ENCODE measurements at regions not wholly inside any gene's neighbourhood (a gene's known extent, or its start where the extent isn't known, plus 50 kb on each side); places are given as distances from the start of the nearest gene placed in this dataset.
"Not testable (repeated sequence)": the region's sequence is repeated elsewhere in the genome, so short reads cannot be mapped to it uniquely, and the experiment has no call there.

- no peaks in the 10 kb centered on the region for H3K9me3 ChIP-seq (ENCODE audit: control insufficient read depth in 1 of 2, low read length in 2 of 2)
- no peaks in the 10 kb centered on the region for H3K4me1 ChIP-seq (ENCODE audit: control insufficient read depth in 1 of 2, insufficient read depth in 2 of 2, low read length in 2 of 2)
- no peak overlapping the region for H3K4me3 ChIP-seq (ENCODE audit: low read depth in 1 of 2, low read length in 2 of 2)
- no peaks in the 10 kb centered on the region for H3K27me3 ChIP-seq (ENCODE audit: low read depth, low read length)
- H3K36me3 ChIP-seq (ENCODE audit: control insufficient read depth in 1 of 2, insufficient read depth in 2 of 2, low read length in 2 of 2) = no peaks in the 10 kb centered on the region
- H3K27ac ChIP-seq (ENCODE audit: low read length) = no peak overlapping the region
Measured at GRCh38 chr9:87383344-87384150, 114.1 kb upstream of the DAPK1 start.

- H3K36me3 ChIP-seq (ENCODE audit: control insufficient read depth in 1 of 2, insufficient read depth in 2 of 2, low read length in 2 of 2) = no peaks in the 10 kb centered on the region
- no peak overlapping the region for H3K27ac ChIP-seq (ENCODE audit: low read length)
- no peaks in the 10 kb centered on the region for H3K27me3 ChIP-seq (ENCODE audit: low read depth, low read length)
- no peak overlapping the region for H3K4me3 ChIP-seq (ENCODE audit: low read depth in 1 of 2, low read length in 2 of 2)
- H3K4me1 ChIP-seq (ENCODE audit: control insufficient read depth in 1 of 2, insufficient read depth in 2 of 2, low read length in 2 of 2) = no peaks in the 10 kb centered on the region
- H3K9me3 ChIP-seq (ENCODE audit: control insufficient read depth in 1 of 2, low read length in 2 of 2) = no peaks in the 10 kb centered on the region
Measured at GRCh38 chr9:87386490-87387025, 111.1 kb upstream of the DAPK1 start.

- Histone ChIP-seq H3K4me3 (ENCODE audit: low read depth in 1 of 2, low read length in 2 of 2) (no peak overlapping the region), H3K27ac (ENCODE audit: low read length) (no peak overlapping the region), H3K4me1 (ENCODE audit: control insufficient read depth in 1 of 2, insufficient read depth in 2 of 2, low read length in 2 of 2) (no peaks in the 10 kb centered on the region), H3K27me3 (ENCODE audit: low read depth, low read length) (no peaks in the 10 kb centered on the region), H3K9me3 (ENCODE audit: control insufficient read depth in 1 of 2, low read length in 2 of 2) (no peaks in the 10 kb centered on the region), H3K36me3 (ENCODE audit: control insufficient read depth in 1 of 2, insufficient read depth in 2 of 2, low read length in 2 of 2) (no peaks in the 10 kb centered on the region)
Measured at GRCh38 chr9:87387351-87388011, 110.2 kb upstream of the DAPK1 start.

- not testable (repeated sequence) for H3K4me1 ChIP-seq (ENCODE audit: control insufficient read depth in 1 of 2, insufficient read depth in 2 of 2, low read length in 2 of 2); H3K27ac ChIP-seq (ENCODE audit: low read length); H3K9me3 ChIP-seq (ENCODE audit: control insufficient read depth in 1 of 2, low read length in 2 of 2); H3K27me3 ChIP-seq (ENCODE audit: low read depth, low read length); H3K4me3 ChIP-seq (ENCODE audit: low read depth in 1 of 2, low read length in 2 of 2); H3K36me3 ChIP-seq (ENCODE audit: control insufficient read depth in 1 of 2, insufficient read depth in 2 of 2, low read length in 2 of 2)
Measured at GRCh38 chr9:87388708-87389107, 109.0 kb upstream of the DAPK1 start.

GRCh38 chr9:87389936-87390335 is 107.7 kb upstream of the DAPK1 start:
- H3K36me3 ChIP-seq (ENCODE audit: control insufficient read depth in 1 of 2, insufficient read depth in 2 of 2, low read length in 2 of 2) = no peaks in the 10 kb centered on the region
- no peak overlapping the region for H3K4me3 ChIP-seq (ENCODE audit: low read depth in 1 of 2, low read length in 2 of 2)
- no peaks in the 10 kb centered on the region for H3K4me1 ChIP-seq (ENCODE audit: control insufficient read depth in 1 of 2, insufficient read depth in 2 of 2, low read length in 2 of 2)
- no peak overlapping the region for H3K27ac ChIP-seq (ENCODE audit: low read length)
- H3K9me3 ChIP-seq (ENCODE audit: control insufficient read depth in 1 of 2, low read length in 2 of 2) = no peaks in the 10 kb centered on the region
- H3K27me3 ChIP-seq (ENCODE audit: low read depth, low read length) = no peaks in the 10 kb centered on the region

- Histone ChIP-seq H3K27ac (ENCODE audit: low read length) (no peak overlapping the region), H3K4me3 (ENCODE audit: low read depth in 1 of 2, low read length in 2 of 2) (no peak overlapping the region), H3K36me3 (ENCODE audit: control insufficient read depth in 1 of 2, insufficient read depth in 2 of 2, low read length in 2 of 2) (no peaks in the 10 kb centered on the region), H3K27me3 (ENCODE audit: low read depth, low read length) (no peaks in the 10 kb centered on the region), H3K4me1 (ENCODE audit: control insufficient read depth in 1 of 2, insufficient read depth in 2 of 2, low read length in 2 of 2) (no peaks in the 10 kb centered on the region), H3K9me3 (ENCODE audit: control insufficient read depth in 1 of 2, low read length in 2 of 2) (no peaks in the 10 kb centered on the region)
Measured at GRCh38 chr9:87390361-87390760, 107.3 kb upstream of the DAPK1 start.

- H3K36me3 ChIP-seq (ENCODE audit: control insufficient read depth in 1 of 2, insufficient read depth in 2 of 2, low read length in 2 of 2) = no peaks in the 10 kb centered on the region
- no peaks in the 10 kb centered on the region for H3K9me3 ChIP-seq (ENCODE audit: control insufficient read depth in 1 of 2, low read length in 2 of 2)
- H3K4me1 ChIP-seq (ENCODE audit: control insufficient read depth in 1 of 2, insufficient read depth in 2 of 2, low read length in 2 of 2) = no peaks in the 10 kb centered on the region
- H3K4me3 ChIP-seq (ENCODE audit: low read depth in 1 of 2, low read length in 2 of 2) = no peak overlapping the region
- no peak overlapping the region for H3K27ac ChIP-seq (ENCODE audit: low read length)
- H3K27me3 ChIP-seq (ENCODE audit: low read depth, low read length) = no peaks in the 10 kb centered on the region
Measured at GRCh38 chr9:87392086-87392485, 105.6 kb upstream of the DAPK1 start.

GRCh38 chr9:87393706-87394230 is 103.9 kb upstream of the DAPK1 start:
- no peaks in the 10 kb centered on the region for H3K9me3 ChIP-seq (ENCODE audit: control insufficient read depth in 1 of 2, low read length in 2 of 2)
- H3K4me1 ChIP-seq (ENCODE audit: control insufficient read depth in 1 of 2, insufficient read depth in 2 of 2, low read length in 2 of 2) = no peaks in the 10 kb centered on the region
- no peaks in the 10 kb centered on the region for H3K27me3 ChIP-seq (ENCODE audit: low read depth, low read length)
- H3K36me3 ChIP-seq (ENCODE audit: control insufficient read depth in 1 of 2, insufficient read depth in 2 of 2, low read length in 2 of 2) = no peaks in the 10 kb centered on the region
- H3K4me3 ChIP-seq (ENCODE audit: low read depth in 1 of 2, low read length in 2 of 2) = no peak overlapping the region
- H3K27ac ChIP-seq (ENCODE audit: low read length) = no peak overlapping the region

- Histone ChIP-seq H3K27ac (ENCODE audit: low read length) (no peak overlapping the region), H3K4me3 (ENCODE audit: low read depth in 1 of 2, low read length in 2 of 2) (no peak overlapping the region), H3K4me1 (ENCODE audit: control insufficient read depth in 1 of 2, insufficient read depth in 2 of 2, low read length in 2 of 2) (no peaks in the 10 kb centered on the region), H3K9me3 (ENCODE audit: control insufficient read depth in 1 of 2, low read length in 2 of 2) (no peaks in the 10 kb centered on the region), H3K27me3 (ENCODE audit: low read depth, low read length) (no peaks in the 10 kb centered on the region), H3K36me3 (ENCODE audit: control insufficient read depth in 1 of 2, insufficient read depth in 2 of 2, low read length in 2 of 2) (no peaks in the 10 kb centered on the region)
Measured at GRCh38 chr9:87395804-87396479, 101.7 kb upstream of the DAPK1 start.

- no peaks in the 10 kb centered on the region for H3K9me3 ChIP-seq (ENCODE audit: control insufficient read depth in 1 of 2, low read length in 2 of 2)
- no peaks in the 10 kb centered on the region for H3K36me3 ChIP-seq (ENCODE audit: control insufficient read depth in 1 of 2, insufficient read depth in 2 of 2, low read length in 2 of 2)
- H3K27ac ChIP-seq (ENCODE audit: low read length) = no peak overlapping the region
- no peaks in the 10 kb centered on the region for H3K27me3 ChIP-seq (ENCODE audit: low read depth, low read length)
- no peak overlapping the region for H3K4me3 ChIP-seq (ENCODE audit: low read depth in 1 of 2, low read length in 2 of 2)
- no peaks in the 10 kb centered on the region for H3K4me1 ChIP-seq (ENCODE audit: control insufficient read depth in 1 of 2, insufficient read depth in 2 of 2, low read length in 2 of 2)
Measured at GRCh38 chr9:87401681-87402080, 96.0 kb upstream of the DAPK1 start.

GRCh38 chr9:87402537-87402936 is 95.1 kb upstream of the DAPK1 start:
- Histone ChIP-seq H3K36me3 (ENCODE audit: control insufficient read depth in 1 of 2, insufficient read depth in 2 of 2, low read length in 2 of 2) (no peaks in the 10 kb centered on the region), H3K4me3 (ENCODE audit: low read depth in 1 of 2, low read length in 2 of 2) (no peak overlapping the region), H3K27ac (ENCODE audit: low read length) (no peak overlapping the region), H3K27me3 (ENCODE audit: low read depth, low read length) (no peaks in the 10 kb centered on the region), H3K9me3 (ENCODE audit: control insufficient read depth in 1 of 2, low read length in 2 of 2) (no peaks in the 10 kb centered on the region), H3K4me1 (ENCODE audit: control insufficient read depth in 1 of 2, insufficient read depth in 2 of 2, low read length in 2 of 2) (no peaks in the 10 kb centered on the region)

Measured in muscle layer of duodenum (tissue), 2 donors.